B cell (primary cell): ENCODE measurements at regions not wholly inside any gene's neighbourhood (a gene's known extent, or its start where the extent isn't known, plus 50 kb on each side); places are given as distances from the start of the nearest gene placed in this dataset.

Source experiments
- ATAC-seq: fragments of 200-7000 bp; cut with Tn5 transposase; one replicate; pipeline ENCODE4 v1.10.0; 2021; ENCODE audit warnings: low read depth, mild to moderate bottlenecking, moderate number of reproducible peaks, moderate library complexity
- CTCF ChIA-PET: fragments of 350-600 bp; sonication (Branson Sonifier 250); formaldehyde crosslinking; loops from one replicate; lab custom pipeline; 2021; ENCODE audit warnings: antibody characterized with exemption, inconsistent platforms; lab: Charles Lee
- POLR2A ChIA-PET: fragments of 350-600 bp; sonication (Branson Sonifier 250); formaldehyde crosslinking; loops from one replicate; lab custom pipeline; 2021; ENCODE audit warnings: antibody characterized with exemption; lab: Charles Lee
- DNase-seq: peaks from one replicate; pipeline ENCODE4 v3.0.0; 2013
- H2AFZ ChIP-seq: 2 replicates; pipeline ENCODE4 v1.6.1; 2012; ENCODE audit warnings: mild to moderate bottlenecking, low read depth, low read length; ENCODE audit not compliant: insufficient read depth, poor library complexity, severe bottlenecking
- H3K27ac ChIP-seq, 2 donors: 1 replicate in 1 of 2; 2 replicates in 1 of 2; pipeline ENCODE4 v1.5.1; 2012 to 2013; ENCODE audit warnings: low read length in 2 of 2, mild to moderate bottlenecking in 2 of 2, moderate library complexity in 1 of 2
- H3K27me3 ChIP-seq, 4 experiments: fragments of 200-600 bp in 1 of 4; sonication (generic) in 1 of 4; replicated peaks in 1 of 4; 1 replicate in 2 of 4; 2 replicates in 2 of 4; pipeline versions ENCODE4 v1.6.1 to v1.7.0; 2013 to 2016; ENCODE audit warnings: low read length in 3 of 4, mild to moderate bottlenecking in 2 of 4, mixed read lengths in 1 of 4, moderate library complexity in 1 of 4; ENCODE audit not compliant: insufficient read depth in 4 of 4, control insufficient read depth in 3 of 4; ENCODE audit errors: control extremely low read depth in 1 of 4
- H3K36me3 ChIP-seq, 2 experiments: replicated peaks in 1 of 2; 1 replicate in 1 of 2; 2 replicates in 1 of 2; pipeline versions ENCODE4 v1.6.1 to v1.7.1; 2013; ENCODE audit warnings: low read length in 1 of 2; ENCODE audit not compliant: insufficient read depth in 2 of 2, control insufficient read depth in 1 of 2; ENCODE audit errors: control extremely low read depth in 1 of 2, extremely low read depth in 1 of 2
- H3K4me1 ChIP-seq, 2 donors: fragments of 200-600 bp in 1 of 2; sonication (generic) in 1 of 2; 1 replicate in 1 of 2; 2 replicates in 1 of 2; pipeline versions ENCODE4 v1.5.1 to v1.6.1; 2013 to 2017; ENCODE audit warnings: low read length in 2 of 2; ENCODE audit not compliant: control insufficient read depth in 2 of 2, insufficient read depth in 2 of 2
- H3K4me2 ChIP-seq: replicated peaks from 2 replicates; pipeline ENCODE3; 2012; ENCODE audit warnings: mild to moderate bottlenecking, low read depth, low read length; ENCODE audit not compliant: poor library complexity, severe bottlenecking
- H3K4me3 ChIP-seq, 5 experiments: fragments of 200-600 bp in 1 of 5; sonication (generic) in 1 of 5; 1 replicate in 3 of 5; 2 replicates in 2 of 5; pipeline versions ENCODE4 v1.5.1 to v1.7.0; 2011 to 2016; ENCODE audit warnings: low read length in 4 of 5, mild to moderate bottlenecking in 4 of 5, low read depth in 2 of 5, control low read depth in 1 of 5, moderate library complexity in 1 of 5; ENCODE audit not compliant: insufficient read depth in 1 of 5; ENCODE audit errors: control extremely low read depth in 1 of 5, extremely low read depth in 1 of 5
- H3K79me2 ChIP-seq: fragments of 200-600 bp; sonication (generic); one replicate; pipeline ENCODE4 v1.6.0; 2016; ENCODE audit warnings: low read length; ENCODE audit not compliant: control insufficient read depth, insufficient read depth
- H3K9ac ChIP-seq: fragments of 200-600 bp; sonication (generic); 2 replicates; pipeline ENCODE4 v1.6.1; 2017; ENCODE audit warnings: mild to moderate bottlenecking, low read length, moderate library complexity
- H3K9me3 ChIP-seq, 3 donors: one replicate each; pipeline versions ENCODE4 v1.6.1 to v1.7.1; 2013; ENCODE audit warnings: low read length in 2 of 3; ENCODE audit not compliant: control insufficient read depth in 2 of 3, insufficient read depth in 1 of 3; ENCODE audit errors: control extremely low read depth in 1 of 3
- H4K20me1 ChIP-seq: 2 replicates; pipeline ENCODE4 v1.6.0; 2012; ENCODE audit warnings: mild to moderate bottlenecking, low read length; ENCODE audit not compliant: insufficient read depth, control insufficient read depth, poor library complexity, severe bottlenecking
- H3K27ac Mint-ChIP-seq: one replicate; pipeline ENCODE4 v1.8.0; 2021; ENCODE audit warnings: mixed read lengths
- H3K27me3 Mint-ChIP-seq: one replicate; pipeline ENCODE4 v1.8.0; 2021; ENCODE audit warnings: mixed read lengths
- H3K4me1 Mint-ChIP-seq: one replicate; pipeline ENCODE4 v1.8.0; 2021; ENCODE audit warnings: mixed read lengths
- H3K4me3 Mint-ChIP-seq: one replicate; pipeline ENCODE4 v1.8.0; 2021; ENCODE audit warnings: mixed read lengths
- H3K9me3 Mint-ChIP-seq: one replicate; pipeline ENCODE4 v1.8.0; 2022; ENCODE audit warnings: mixed read lengths; ENCODE audit not compliant: insufficient read depth
- CTCF ChIP-seq: fragments of 200-600 bp; IDR thresholded peaks from one replicate; pipeline ENCODE4 v1.8.0; 2022; ENCODE audit warnings: antibody characterized with exemption, mild to moderate bottlenecking
- EZH2 ChIP-seq: IDR thresholded peaks from 2 replicates; pipeline ENCODE4 v1.6.1; 2012; ENCODE audit warnings: borderline replicate concordance, low read depth, mild to moderate bottlenecking, moderate library complexity, low read length; ENCODE audit not compliant: insufficient read depth, poor library complexity, severe bottlenecking
- WGBS: methylation state at CpG from one replicate; pipeline ENCODE4 v1.1.5; 2013; ENCODE audit warnings: missing lambda C conversion rate; ENCODE audit not compliant: insufficient coverage; 5-methylcytosine and 5-hydroxymethylcytosine counted together
- intact Hi-C: fragments of 100-400 bp; cut with micrococcal nuclease; formaldehyde crosslinking; loops from one replicate; pipeline ENCODE4 v1.10.0; 2022

- Mint-ChIP-seq H3K27ac (no peak overlapping the region), H3K4me3 (no peak overlapping the region), H3K9me3 (no peaks in the 10 kb centered on the region), H3K4me1 (peaks cover 3% of the 10 kb centered on the region), H3K27me3 (no peaks in the 10 kb centered on the region)
- Histone ChIP-seq H3K27me3 (no peaks in the 10 kb centered on the region), H3K36me3 (no peaks in the 10 kb centered on the region), H4K20me1 (no peaks in the 10 kb centered on the region), H2AFZ (no peak overlapping the region), H3K27ac (no peak overlapping the region), H3K4me3 (no peak overlapping the region), H3K9me3 (no peaks in the 10 kb centered on the region), H3K4me2 (no peak overlapping the region), H3K9ac (no peak overlapping the region), H3K4me1 (no peaks in the 10 kb centered on the region), H3K79me2 (no peaks in the 10 kb centered on the region)
- DNase-seq (no peak), ATAC-seq (no peak)
- ChIA-PET CTCF (interaction anchor here (0.7 to 1.1 kb wide), 2 partner anchors 72 to 1819 kb away, joined by 3 read pairs; no protein-coding TSS in a partner anchor), POLR2A (no interaction called here)
- no CpG with 5 or more reads among the region's 1 CpG for WGBS
- intact Hi-C loops, result no loop called here
- no peak for TF ChIP-seq CTCF
- TF ChIP-seq EZH2, result no peak
Measured at GRCh38 chr12:93316623-93316971, 61.1 kb upstream of the NUDT4 start.

- ChIA-PET POLR2A (no interaction called here), CTCF (interaction anchor here (0.7 to 1.1 kb wide), 2 partner anchors 73 to 1820 kb away, joined by 3 read pairs; no protein-coding TSS in a partner anchor)
- Histone ChIP-seq H3K9ac (no peak overlapping the region), H2AFZ (no peak overlapping the region), H3K36me3 (no peaks in the 10 kb centered on the region), H3K27ac (no peak overlapping the region), H3K4me3 (no peak overlapping the region), H3K4me1 (no peaks in the 10 kb centered on the region), H4K20me1 (no peaks in the 10 kb centered on the region), H3K9me3 (no peaks in the 10 kb centered on the region), H3K79me2 (no peaks in the 10 kb centered on the region), H3K4me2 (no peak overlapping the region), H3K27me3 (no peaks in the 10 kb centered on the region)
- WGBS, result 97% methylated on average over 4 of the region's 6 CpGs
- ATAC-seq, result no peak
- DNase-seq, result no peak
- Mint-ChIP-seq H3K4me3 (no peak overlapping the region), H3K27ac (no peak overlapping the region), H3K27me3 (no peaks in the 10 kb centered on the region), H3K9me3 (no peaks in the 10 kb centered on the region), H3K4me1 (peaks cover 3% of the 10 kb centered on the region)
- TF ChIP-seq EZH2 (no peak), CTCF (no peak)
- intact Hi-C loops, result no loop called here
Measured at GRCh38 chr12:93317227-93317626, 60.5 kb upstream of the NUDT4 start.
